Lung (tissue), 11 donors: ENCODE measurements at regions not wholly inside any gene's neighbourhood (a gene's known extent, or its start where the extent isn't known, plus 50 kb on each side); places are given as distances from the start of the nearest gene placed in this dataset.

ENCODE experiments used
- ATAC-seq: fragments of 200-7000 bp; cut with Tn5 transposase; one replicate; pipeline ENCODE4 v1.9.1; 2020; ENCODE audit warnings: moderate number of reproducible peaks; ENCODE audit not compliant: insufficient read depth, low FRiP score
- DNase-seq, 3 donors: peaks; one replicate each; pipeline ENCODE4 v3.0.0-alpha.2; 2013 to 2017
- H3K27ac ChIP-seq, 2 donors: one replicate each; pipeline ENCODE4 v1.5.1; 2013; ENCODE audit warnings: mild to moderate bottlenecking in 2 of 2, moderate library complexity in 2 of 2, control low read depth in 1 of 2, inconsistent platforms in 1 of 2, low read depth in 1 of 2, low read length in 1 of 2
- H3K27me3 ChIP-seq, 3 donors: one replicate each; pipeline ENCODE4 v1.5.1; 2013; ENCODE audit warnings: low read length in 2 of 3; ENCODE audit not compliant: control insufficient read depth in 3 of 3, insufficient read depth in 3 of 3
- H3K36me3 ChIP-seq, 4 donors: one replicate each; pipeline ENCODE4 v1.5.1; 2013; ENCODE audit warnings: low read length in 4 of 4, mild to moderate bottlenecking in 1 of 4, moderate library complexity in 1 of 4; ENCODE audit not compliant: control insufficient read depth in 4 of 4, insufficient read depth in 4 of 4
- H3K4me1 ChIP-seq, 5 donors: one replicate each; pipeline ENCODE4 v1.5.1; 2013; ENCODE audit warnings: low read length in 5 of 5, mild to moderate bottlenecking in 2 of 5, moderate library complexity in 1 of 5; ENCODE audit not compliant: control insufficient read depth in 5 of 5, insufficient read depth in 5 of 5
- H3K4me3 ChIP-seq: one replicate; pipeline ENCODE4 v1.5.1; 2013; ENCODE audit warnings: mild to moderate bottlenecking, control low read depth, moderate library complexity
- H3K9ac ChIP-seq, 2 donors: one replicate each; pipeline ENCODE4 v1.5.1; 2013; ENCODE audit warnings: low read length in 2 of 2, control low read depth in 1 of 2; ENCODE audit not compliant: insufficient read depth in 1 of 2
- H3K9me3 ChIP-seq, 4 donors: one replicate each; pipeline ENCODE4 v1.5.1; 2013; ENCODE audit warnings: low read length in 3 of 4, mild to moderate bottlenecking in 1 of 4, moderate library complexity in 1 of 4; ENCODE audit not compliant: control insufficient read depth in 4 of 4, insufficient read depth in 3 of 4
- WGBS, 2 donors: extraction: QIAGEN DNeasy Blood & Tissue Kit; methylation state at CpG; one replicate each; pipeline ENCODE4 v1.1.7; 2013; 5-methylcytosine and 5-hydroxymethylcytosine counted together
- TF ChIP-seq, protein P1 (sequence below): IDR thresholded peaks from 2 replicates; pipeline ENCODE4 v1.5.1; 2012; ENCODE audit warnings: mild to moderate bottlenecking; ENCODE audit errors: control extremely low read depth, extremely low read depth
- donor health status: control.
- donor health status: control.
- donor health status: Bipolar disorder and iron deficiency.
- donor health status: healthy.
- donor health status: DM: yes; HTN: yes; CAD: no.

DNA sequence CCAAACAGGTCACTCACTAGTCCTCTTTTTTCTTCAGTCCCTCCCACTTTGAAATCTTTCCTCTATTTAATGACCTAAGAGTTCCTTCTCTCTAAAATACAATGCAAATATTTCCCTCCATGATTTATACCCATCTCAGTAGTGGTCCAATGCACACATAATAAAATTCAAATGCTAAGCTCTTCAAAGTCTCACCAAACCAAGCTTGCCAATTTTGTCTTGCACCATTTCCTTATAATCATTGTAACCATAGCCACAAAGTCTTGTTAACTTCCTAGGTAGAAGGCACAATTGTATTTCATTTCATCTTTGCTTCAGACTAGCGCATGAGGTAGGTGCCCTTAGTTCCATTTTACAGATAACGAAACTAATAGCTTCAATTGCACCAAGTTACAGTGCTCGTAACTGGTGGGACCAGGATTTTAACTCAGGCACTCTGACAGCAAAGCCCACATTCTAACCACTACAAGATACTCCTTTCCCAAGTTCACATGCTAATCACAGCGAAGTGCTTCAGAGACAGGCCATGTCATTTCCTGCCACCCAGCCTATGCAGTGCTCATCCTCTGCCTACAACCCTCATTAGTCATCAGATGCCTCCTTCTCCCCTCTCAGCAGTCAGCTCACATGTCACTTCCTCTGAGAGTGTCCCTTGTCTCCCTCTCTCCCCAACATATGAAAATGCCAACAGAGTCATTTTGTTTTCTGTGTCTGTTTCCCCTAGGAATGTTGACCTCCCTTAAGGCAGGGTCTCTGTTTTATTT, 66.9 kb upstream of the PPARGC1A start:
- DNase-seq, result no peak
- Histone ChIP-seq H3K27ac (no peak overlapping the region), H3K4me3 (no peak overlapping the region), H3K27me3 (no peaks in the 10 kb centered on the region), H3K9me3 (no peaks in the 10 kb centered on the region), H3K36me3 (no peaks in the 10 kb centered on the region), H3K4me1 (peaks cover 0 to 3% (median 0%) of the 10 kb centered on the region in 5 donors), H3K9ac (no peak overlapping the region)
- WGBS, 2 donors, result 89% methylated on average over 4 of the region's 4 CpGs
- ATAC-seq, result no peak
- TF ChIP-seq, protein P1, sequence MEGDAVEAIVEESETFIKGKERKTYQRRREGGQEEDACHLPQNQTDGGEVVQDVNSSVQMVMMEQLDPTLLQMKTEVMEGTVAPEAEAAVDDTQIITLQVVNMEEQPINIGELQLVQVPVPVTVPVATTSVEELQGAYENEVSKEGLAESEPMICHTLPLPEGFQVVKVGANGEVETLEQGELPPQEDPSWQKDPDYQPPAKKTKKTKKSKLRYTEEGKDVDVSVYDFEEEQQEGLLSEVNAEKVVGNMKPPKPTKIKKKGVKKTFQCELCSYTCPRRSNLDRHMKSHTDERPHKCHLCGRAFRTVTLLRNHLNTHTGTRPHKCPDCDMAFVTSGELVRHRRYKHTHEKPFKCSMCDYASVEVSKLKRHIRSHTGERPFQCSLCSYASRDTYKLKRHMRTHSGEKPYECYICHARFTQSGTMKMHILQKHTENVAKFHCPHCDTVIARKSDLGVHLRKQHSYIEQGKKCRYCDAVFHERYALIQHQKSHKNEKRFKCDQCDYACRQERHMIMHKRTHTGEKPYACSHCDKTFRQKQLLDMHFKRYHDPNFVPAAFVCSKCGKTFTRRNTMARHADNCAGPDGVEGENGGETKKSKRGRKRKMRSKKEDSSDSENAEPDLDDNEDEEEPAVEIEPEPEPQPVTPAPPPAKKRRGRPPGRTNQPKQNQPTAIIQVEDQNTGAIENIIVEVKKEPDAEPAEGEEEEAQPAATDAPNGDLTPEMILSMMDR, result no peak

DNA sequence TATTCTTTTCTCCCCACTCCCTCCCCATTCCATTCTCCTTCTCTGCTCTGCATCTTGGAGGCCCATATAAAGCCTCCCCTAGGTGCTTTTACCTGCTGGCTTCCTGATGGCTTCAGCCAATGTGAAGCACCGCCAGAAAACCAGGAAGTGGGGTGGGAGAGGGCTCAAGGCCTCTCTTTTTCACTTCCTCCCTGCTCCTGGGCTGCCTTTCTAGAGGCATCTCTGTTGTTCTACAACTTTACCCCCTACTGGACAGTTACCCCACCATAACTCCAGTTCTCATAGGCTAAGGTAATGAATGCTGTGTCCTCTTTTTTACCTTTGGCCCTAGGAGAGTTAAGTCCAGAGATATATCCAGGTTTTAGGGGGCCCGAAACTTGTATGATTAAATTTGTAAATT, 62.4 kb upstream of the PPARGC1A start:
- H3K27ac ChIP-seq, result no peak overlapping the region
- H3K9ac ChIP-seq, result no peak overlapping the region
- DNase-seq (no peak), ATAC-seq (no peak)
- TF ChIP-seq, protein P1, result no peak
- no peaks in the 10 kb centered on the region for H3K4me1 ChIP-seq
- H3K36me3 ChIP-seq, result no peaks in the 10 kb centered on the region
- no peak overlapping the region for H3K4me3 ChIP-seq
- WGBS, 2 donors, result 67 to 71% methylated on average over 2 of the region's 2 CpGs
- H3K9me3 ChIP-seq, result no peaks in the 10 kb centered on the region
- no peaks in the 10 kb centered on the region for H3K27me3 ChIP-seq

DNA sequence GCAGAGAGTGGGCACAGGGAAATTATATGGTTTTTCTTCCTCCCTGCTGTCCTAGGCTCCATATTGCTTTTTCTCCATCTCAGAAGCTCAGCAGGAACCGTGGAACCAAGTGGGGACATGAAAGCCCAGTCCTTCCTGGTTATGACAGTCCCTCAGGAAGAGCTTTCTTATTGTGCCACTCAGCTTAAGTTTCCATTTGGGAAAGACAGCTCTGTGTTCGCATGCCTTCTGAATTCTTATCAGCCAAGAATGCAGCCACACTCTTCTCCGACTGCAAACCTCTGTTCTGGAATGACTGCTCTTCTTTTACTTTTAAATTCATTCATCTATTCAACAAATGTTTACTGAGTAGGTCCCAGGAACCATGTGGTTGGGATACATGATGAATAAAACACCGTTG, 58.0 kb upstream of the PPARGC1A start:
- no peak overlapping the region for H3K27ac ChIP-seq
- TF ChIP-seq, protein P1, result no peak
- H3K36me3 ChIP-seq, result no peaks in the 10 kb centered on the region
- no peak overlapping the region for H3K4me3 ChIP-seq
- 66 to 82% methylated on average over 4 of the region's 4 CpGs for whole genome bisulfite sequencing, 2 donors
- H3K9ac ChIP-seq, result no peak overlapping the region
- DNase-seq (no peak), ATAC-seq (no peak)
- peaks cover 0 to 2% (median 0%) of the 10 kb centered on the region in 5 donors for H3K4me1 ChIP-seq
- H3K27me3 ChIP-seq, result no peaks in the 10 kb centered on the region
- H3K9me3 ChIP-seq, result no peaks in the 10 kb centered on the region

DNA sequence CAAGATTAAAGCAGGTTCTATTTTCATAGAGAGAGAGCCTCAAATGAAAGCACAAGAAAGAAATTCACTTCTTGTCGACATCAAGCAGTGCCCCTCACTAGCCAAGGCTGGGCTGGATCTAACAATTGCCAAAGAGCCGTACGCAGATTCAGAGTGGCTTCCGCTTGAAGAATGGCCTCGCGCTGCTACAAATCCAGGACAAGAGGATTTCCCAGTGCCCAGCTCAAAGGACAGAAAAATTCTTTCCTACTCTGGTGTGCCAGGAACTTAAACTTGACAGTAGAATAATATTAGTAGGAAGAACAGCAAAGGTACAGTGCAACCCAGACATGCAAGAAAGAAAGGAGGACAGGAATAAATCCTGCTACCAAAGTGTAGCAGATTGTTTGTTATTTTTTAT, 56.5 kb upstream of the PPARGC1A start:
- Histone ChIP-seq H3K27ac (peak overlapping the region in 1 of 2 donors; percentile 67), H3K4me3 (no peak overlapping the region), H3K27me3 (no peaks in the 10 kb centered on the region), H3K9me3 (no peaks in the 10 kb centered on the region), H3K36me3 (no peaks in the 10 kb centered on the region), H3K9ac (no peak overlapping the region), H3K4me1 (peaks cover 0 to 6% (median 4%) of the 10 kb centered on the region in 5 donors)
- DNase-seq (no peak), ATAC-seq (no peak)
- WGBS, 2 donors, result 88 to 89% methylated on average over 6 of the region's 6 CpGs
- TF ChIP-seq, protein P1, result no peak
